ENCODE measurements at regions not wholly inside any gene's neighbourhood (a gene's known extent, or its start where the extent isn't known, plus 50 kb on each side); places are given as distances from the start of the nearest gene placed in this dataset.

DNA sequence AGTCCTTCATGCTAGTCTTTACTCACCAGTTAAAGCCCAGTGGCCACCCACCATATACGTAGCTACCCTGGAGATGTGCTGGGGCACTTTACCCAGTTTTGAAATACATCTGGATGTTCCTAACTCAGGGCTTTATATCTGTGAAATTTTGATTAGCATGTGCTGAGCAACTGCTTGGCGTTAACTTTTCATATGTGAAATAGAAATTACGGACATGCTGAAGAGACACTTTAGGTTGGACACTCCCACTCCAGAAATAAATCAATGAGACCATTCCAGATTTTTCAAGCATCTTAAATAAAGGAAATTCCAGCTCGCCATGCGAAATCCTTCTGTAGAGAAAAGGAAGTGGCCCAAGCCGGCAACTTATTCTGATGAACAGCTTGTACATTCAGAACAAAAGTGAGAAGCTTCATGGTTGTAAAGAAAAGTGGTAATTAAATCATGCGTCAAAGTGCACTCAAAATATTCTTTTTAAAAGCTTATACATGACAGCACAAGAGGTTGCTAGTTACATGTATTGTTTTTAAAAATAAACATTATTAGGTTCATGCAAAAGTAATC, 153.5 kb upstream of the ITGB1 start:
- no peak for TF ChIP-seq CTBP1 (IDR thresholded peaks at IDR 0.05; ENCODE audit: borderline replicate concordance)
- TF ChIP-seq BHLHE40 (IDR thresholded peaks at IDR 0.05; ENCODE audit: borderline replicate concordance) = no peak
- no peak for TF ChIP-seq FOXM1 (IDR thresholded peaks at IDR 0.05; ENCODE audit: borderline replicate concordance)
- TF ChIP-seq SUZ12 (IDR thresholded peaks at IDR 0.05) = no peak
- no peak for TF ChIP-seq NFRKB (IDR thresholded peaks at IDR 0.05)
- TF ChIP-seq ZNF384 (IDR thresholded peaks at IDR 0.05) = no peak
- no peak for TF ChIP-seq ELF4 (IDR thresholded peaks at IDR 0.05)
- no peak for TF ChIP-seq ARNT (IDR thresholded peaks at IDR 0.05)
- TF ChIP-seq TARDBP (IDR thresholded peaks at IDR 0.05) = no peak
